ENCODE measurements at regions not wholly inside any gene's neighbourhood (a gene's known extent, or its start where the extent isn't known, plus 50 kb on each side); places are given as distances from the start of the nearest gene placed in this dataset.

DNA sequence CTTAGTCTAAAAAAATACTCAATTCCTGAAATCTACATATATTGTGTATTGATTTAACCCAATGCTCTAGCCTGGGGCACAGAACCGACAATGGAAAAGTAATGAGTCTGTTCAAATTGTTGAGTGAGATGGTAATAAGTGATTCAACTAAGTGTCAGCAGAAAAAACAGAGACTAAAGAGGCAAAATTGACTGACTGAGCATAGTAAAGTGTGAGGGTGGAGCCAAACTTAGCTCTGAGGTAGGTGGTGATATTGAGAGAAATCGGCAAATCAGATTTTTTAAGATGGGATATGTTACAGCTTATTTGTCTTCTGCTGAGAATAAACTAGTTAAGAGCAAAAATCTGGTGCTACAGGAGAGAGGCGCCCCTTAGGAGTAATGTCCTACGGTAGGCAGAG is 764.0 kb upstream of the LRRN3 start:
- no peak for DNase-seq

DNA sequence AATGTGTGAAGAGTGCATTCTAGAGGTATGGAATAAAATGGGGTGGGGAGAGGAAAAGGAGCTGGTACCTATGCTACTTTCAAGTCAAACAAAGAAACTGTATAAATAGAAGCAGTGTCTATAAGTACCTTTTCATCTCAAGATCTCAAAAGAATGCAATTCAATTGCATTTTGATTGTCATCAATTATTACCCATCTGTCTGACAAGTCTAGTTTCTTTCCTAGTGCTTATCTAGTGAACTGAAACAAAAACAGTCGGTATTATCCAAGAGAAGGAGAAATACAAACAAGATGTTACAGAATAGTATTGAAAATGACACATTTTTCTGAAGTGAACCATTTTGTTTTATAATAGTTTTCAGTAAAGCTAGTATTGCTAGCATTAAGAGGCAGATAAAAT is 754.5 kb upstream of the LRRN3 start:
- no peak for DNase-seq

DNA sequence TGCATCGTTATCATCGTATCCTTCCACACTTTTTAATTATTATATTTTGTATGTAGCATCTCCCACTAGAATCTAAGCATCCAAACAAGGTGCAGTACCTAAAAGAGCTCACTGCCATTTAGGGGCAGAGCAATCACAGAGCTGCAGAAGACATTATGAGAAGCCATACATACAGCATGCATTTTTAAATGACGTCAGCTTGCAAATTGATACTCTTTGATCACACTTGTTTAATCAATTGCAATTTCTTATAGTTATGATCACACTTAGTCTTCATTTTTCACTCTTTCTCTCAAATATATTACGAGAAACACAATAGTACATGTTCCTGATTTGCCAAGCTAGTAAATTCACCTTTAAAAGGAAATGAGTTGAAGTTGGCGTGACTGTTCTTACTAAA is 753.3 kb upstream of the LRRN3 start:
- DNase-seq, result no peak

DNA sequence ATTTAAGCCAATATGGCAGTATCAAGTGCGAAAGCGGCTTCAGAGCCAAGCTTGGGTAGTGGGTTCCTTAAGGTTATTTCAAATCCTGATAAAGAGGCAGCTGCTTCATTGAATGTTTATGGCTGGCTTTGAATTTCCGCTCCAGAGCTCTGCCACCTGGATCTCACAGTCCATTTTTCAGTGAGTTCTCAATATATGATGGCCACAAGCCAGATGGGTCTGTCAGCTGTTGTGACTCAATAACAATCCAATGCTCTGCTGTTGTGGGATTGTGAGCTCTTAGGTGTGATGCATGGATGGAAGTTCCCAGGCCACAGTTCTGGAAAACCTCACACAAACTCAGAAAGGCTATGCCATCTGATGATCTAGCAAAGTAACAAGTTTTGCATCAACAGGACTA is 743.8 kb upstream of the LRRN3 start:
- no peak for DNase-seq

DNA sequence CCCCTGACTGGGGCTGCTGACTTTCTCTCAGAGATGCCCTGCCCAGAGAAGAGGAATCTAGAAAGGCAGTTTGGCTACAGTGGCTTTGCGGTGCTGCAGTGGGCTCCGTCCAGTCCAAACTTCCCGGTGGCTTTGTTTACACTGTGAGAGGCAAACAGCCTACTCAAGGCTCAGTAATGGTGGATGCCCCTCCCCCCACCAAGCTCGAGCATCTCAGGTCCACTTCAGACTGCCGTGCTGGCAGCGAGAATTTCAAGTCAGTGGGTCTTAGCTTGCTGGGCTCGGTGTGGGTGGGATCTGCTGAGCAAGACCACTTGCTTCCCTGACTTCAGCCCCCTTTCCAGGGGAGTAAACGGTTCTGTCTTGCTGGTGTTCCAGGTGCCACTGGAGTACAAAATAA is 734.5 kb upstream of the LRRN3 start:
- no peak for DNase-seq

DNA sequence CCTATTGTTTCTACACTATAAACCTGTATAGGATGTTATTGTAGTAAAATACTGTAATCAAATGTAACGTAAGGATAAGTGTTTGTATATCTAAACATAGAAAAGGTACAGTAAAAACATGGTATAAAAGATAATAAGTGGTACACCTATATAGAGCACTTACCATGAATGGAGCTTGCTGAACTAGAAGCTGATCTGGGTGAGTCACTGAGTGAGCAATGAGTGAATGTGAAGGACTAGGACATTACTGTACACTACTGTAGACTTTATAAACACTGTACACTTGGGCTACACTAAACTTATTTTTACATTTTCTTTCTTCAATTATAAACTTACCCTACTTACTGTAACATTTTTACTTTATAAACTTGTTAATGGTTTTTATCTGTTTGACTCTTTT is 732.9 kb upstream of the LRRN3 start:
- DNase-seq, result no peak

DNA sequence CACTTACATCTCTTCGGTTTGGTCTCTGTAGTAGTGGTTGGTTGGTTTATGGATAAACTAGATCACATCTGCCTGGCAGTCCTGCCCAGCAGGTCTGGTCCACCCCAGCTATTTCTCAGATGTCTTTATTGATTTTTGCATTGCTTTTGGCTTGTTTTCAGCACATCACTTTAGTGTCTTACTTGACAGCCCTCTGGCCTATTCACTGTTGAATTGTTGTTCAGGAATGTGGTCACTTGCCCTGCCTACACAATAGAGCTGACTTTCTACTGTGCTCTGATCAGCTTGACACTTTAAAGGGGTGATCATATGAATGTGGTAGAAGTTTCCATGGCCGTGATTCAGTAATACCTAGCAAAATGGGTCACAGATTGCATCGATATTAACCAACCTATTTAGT is 719.2 kb upstream of the LRRN3 start:
- no peak for DNase-seq

DNA sequence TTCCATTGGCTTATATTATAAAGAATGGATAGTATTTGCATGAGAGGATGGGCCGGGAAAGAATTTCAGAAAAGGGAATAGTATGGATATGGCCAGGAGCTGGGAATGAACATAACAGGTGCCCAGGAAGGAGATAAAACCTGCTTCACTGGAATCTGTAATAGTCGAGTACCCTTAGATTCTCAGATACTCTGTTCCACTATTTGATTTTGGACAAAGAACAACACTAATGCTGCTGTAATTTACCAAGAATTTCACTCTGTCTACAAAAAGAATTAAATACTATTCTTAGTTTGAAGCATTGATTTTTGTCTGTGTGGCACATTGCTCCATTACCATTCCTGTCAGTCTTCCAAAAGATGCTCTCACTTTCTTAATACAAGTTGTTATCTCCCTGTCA is 718.2 kb upstream of the LRRN3 start:
- DNase-seq, result no peak

DNA sequence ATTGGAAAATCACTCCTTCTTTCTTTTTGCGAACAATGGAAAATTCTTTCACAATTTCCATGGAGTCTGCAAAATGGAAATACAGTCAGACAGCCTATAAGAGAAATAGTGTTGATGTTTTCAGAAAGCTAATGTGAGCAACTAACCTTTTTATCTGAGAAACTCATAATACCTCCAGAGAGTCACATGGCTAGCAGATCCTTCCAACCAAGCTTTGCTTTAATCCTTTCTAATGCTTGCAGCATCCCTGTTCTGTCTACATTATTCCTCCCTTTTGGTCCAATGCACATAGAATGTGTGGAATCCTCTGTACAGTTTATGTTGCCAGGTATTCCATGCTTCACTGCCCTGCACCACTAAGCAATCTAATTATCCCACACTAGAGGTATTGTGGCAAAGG is 717.5 kb upstream of the LRRN3 start:
- no peak for DNase-seq

DNA sequence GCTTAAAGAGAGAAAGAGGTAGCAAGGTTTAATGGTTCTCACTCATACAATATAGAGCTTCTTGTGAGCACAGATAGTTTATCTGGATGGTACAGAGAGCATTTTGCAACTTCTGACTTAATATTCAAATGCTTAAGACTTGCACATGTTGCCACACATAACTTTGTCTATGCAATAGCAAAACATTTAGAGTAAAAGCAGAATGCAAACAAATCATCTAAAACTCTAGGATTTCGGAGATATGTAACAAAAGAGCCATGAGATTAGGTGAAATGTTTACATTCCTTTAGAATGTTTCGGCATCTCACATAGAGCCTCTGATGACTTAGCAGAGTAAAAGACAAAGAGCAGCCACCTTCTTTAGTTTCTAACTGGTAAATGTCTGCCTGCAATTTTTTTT is 717.1 kb upstream of the LRRN3 start:
- DNase-seq, result no peak

DNA sequence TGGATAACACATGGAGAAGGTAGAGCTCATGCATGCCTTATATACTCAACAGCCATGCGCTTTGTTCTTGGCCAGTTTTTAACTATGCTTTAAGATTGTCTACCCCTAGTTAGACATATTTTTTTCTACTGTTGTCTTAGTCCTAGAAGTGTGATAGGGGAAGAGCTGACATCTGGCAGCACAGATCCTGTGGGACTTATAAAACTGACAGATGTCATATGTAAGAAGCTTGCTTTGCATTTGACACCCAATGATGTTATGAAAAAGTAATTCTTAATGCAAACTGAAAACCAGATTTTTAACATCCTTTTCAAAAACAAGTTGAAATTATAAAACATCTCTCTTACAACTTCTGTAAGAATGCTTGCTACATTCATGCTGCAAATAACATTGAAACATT is 715.9 kb upstream of the LRRN3 start:
- DNase-seq, result no peak

DNA sequence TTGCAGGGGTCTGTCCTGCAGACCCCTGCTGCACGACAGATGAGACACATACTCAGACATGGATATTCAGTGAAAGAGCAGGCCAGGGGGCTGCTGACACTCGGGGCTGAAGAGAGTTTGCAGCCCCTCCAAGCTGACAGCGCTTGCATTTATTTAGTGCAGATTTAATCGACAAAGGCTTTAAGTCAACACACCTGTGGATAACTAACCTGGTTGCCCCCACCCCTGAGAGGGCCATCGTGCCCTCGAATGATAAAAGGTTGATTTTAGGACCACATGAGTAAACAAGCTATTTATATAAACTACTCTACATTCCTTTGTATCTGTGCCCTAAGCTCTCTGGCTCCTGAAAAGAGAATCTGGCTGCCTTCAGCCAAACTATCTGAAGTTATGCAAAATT is 708.2 kb upstream of the LRRN3 start:
- DNase-seq, result no peak

DNA sequence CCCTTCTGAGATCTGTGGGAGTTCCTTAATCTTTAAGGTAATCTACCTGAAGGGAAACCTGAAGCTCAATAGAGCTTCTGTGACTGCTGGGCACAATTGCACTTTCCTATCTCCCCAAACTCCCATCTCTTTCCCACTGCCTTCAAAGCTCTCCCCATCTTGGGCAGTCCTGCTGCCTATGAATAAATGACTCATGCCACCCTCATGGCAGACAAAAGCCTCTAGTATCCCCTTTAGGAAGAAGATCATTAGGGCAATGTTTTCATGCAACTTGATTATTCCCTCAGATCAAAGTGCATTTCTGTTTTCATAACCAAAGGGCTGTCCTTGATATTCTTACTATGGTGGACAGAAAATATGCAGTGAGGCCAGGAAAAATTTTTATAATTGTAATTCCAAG is 704.9 kb upstream of the LRRN3 start:
- DNase-seq, result no peak

DNA sequence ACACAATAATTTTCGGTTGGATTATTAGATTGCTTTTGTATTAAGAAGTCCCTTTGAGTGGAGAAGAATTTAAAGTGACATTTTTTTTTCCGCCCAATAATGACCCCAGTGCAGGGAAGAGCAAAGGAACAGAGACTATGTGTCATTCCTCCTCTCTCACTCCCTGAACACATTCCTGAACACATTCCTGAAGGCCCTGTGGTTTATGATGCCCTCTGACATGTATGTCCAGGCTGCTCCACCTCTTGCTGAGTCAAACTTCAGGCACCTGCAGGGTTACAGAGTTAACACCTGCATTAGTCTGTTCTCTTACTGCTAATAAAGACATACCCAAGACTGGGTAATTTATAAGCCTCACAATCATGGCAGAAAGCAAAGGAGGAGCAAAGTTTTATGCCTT is 704.0 kb upstream of the LRRN3 start:
- no peak for DNase-seq

DNA sequence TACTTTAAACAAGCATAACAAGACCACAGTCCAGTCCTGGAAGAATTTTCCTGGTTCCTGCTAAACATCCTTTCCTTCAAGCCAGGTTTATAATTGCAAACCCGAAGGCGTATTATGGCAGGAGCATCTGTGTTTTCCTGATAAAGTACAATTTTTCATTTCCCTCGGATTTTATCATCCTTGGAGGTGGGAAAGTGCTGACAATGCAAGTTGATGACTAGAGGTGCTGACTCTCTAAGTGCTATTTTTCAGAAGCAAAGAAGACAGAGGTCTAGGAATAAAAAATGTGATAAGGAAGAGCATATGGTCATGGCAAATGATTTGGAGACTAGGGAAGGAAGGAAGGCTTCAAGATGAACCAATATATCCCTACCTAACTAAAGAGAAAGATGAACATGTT is 703.2 kb upstream of the LRRN3 start:
- no peak for DNase-seq

DNA sequence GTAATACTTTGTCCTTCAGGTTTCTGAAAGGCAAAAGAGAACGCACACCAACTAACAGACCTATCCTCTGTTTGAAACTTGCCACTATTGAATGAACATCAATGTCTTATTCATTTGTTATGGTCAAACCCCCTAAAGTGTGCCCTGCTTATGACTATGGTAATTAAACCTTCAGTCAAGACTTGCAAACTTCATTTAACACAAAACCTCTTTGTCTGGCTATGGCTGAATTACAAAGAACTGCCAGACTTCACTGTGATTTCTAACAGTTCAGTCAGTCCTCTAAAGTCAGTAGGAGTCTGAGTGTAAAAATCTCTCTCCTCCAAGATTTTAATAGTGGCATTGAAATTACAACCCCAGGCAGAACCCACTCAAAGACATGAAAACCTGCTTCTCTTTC is 702.5 kb upstream of the LRRN3 start:
- no peak for DNase-seq

DNA sequence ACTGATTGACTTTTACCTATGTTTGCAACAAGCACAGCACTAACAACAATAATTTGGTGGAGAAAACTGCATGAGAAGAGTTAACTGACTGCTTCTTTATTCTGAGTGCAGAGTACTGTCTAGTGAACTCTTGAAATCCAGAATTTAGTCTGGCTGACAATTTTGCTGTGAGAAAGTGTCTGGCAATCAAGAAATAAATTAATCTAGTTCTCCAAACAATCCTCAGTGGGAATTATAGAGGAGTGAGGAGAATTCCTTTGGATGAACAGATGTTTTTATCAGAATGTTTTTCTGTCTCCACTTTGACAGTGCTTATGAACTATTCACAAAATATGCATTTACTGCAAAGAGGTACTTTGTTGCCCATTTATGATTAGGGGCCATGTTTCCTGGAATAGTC is 694.9 kb upstream of the LRRN3 start:
- DNase-seq, result no peak

DNA sequence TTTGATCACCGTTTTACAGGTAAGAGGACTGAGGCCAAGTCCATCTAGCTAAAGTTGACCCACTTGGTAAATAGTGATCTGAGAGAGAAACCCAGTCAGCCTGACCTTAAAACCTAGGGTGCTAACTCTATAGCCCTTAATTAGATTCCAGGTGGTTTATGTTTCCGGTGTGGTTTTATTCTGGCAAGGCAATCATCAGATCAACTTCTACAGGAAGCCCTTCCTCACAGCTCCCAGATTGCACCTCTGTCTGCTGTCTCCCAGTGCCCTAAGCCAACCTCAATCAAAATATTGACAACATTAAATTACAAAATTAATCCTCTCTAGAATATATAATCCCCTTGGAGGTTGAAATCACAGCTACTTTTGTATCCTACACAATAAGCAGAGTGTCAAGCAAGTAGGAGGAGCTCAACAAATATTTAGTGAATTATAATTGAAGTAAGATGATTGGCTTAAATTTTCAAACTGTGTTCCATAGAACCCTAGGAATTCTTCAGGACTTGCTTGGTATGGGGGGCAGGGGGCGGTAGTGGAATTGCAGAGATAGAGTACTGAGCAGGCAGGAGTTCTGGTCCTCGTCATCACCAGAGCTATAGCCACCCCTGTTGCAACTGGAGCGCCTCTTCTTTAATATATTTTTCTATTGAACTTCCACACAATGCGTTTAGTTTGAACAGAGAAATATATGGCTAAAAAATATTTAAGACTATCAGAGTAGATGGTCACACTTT is 692.8 kb upstream of the LRRN3 start:
- DNase-seq, result no peak

DNA sequence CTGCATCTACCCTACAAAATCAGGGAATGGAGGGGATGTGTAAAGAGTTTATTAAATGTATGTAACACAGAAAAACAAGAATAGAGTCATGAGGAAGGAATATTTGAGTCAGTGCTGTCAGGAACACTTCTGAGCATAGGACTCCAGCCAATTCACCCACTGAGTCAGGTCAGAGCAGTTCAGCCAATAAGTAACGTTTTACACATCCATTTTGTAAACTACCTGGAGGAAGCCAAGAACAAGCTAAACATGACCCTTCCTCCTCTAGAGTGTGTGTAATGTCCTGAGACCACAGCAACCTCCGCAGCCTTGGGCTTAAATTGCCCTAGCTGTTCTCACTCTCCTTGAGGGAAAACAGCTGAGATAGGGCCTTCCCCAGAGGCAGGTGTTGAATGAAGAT is 691.5 kb upstream of the LRRN3 start:
- no peak for DNase-seq

DNA sequence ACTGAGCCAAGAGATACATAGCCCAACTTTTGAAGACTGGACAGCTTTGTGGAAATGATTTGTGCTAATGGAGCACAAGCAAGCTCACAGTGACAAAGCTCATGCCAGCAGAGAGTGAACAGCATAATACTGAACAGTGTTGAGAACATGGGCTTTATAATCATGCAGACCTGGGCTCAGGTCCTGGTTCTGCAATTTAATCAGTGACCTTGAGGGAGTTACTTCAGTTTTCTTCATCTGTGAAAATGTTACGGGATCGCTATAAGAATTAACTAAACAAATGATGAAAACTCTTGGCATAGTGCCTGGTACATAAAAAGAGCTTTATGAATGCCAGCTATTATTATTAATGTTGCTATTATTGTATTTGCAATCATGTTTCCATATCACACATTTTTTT is 690.5 kb upstream of the LRRN3 start:
- DNase-seq, result no peak

DNA sequence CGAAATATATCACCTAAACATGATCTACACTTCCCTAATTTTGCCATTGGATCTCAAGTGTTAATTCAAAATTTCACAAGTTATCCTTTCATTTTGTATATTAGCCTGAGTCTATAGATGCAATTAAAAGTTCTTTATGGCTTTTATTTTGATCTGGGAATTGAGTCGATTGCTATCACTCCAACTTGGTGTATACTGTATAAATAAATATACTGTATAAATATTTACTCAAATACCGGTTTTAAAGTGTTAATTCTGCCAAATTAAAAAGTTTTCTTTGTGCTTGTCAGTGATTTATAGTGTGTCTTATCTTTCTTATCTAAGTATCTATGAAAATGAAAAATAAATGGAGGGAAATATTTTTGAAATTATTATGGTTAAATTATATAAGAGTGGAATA is 683.7 kb upstream of the LRRN3 start:
- no peak for DNase-seq

DNA sequence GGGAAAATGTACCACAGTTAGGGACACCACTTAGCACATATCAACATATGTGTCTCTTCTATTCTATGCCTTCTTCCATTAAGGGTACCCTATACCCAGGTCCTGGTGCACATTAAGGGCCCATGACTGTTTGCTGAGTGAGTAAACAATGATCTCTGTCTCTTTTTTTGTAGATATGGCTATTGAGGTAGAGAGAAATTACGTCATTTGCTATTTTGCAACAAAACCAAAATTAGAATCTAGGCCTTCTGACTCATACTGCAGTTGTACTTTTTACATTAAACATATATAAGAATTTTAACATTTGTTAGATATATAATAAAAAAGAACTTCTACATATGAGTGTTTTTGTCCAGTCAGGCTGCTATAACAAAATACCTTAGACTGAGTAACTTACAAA is 683.2 kb upstream of the LRRN3 start:
- DNase-seq, result no peak

DNA sequence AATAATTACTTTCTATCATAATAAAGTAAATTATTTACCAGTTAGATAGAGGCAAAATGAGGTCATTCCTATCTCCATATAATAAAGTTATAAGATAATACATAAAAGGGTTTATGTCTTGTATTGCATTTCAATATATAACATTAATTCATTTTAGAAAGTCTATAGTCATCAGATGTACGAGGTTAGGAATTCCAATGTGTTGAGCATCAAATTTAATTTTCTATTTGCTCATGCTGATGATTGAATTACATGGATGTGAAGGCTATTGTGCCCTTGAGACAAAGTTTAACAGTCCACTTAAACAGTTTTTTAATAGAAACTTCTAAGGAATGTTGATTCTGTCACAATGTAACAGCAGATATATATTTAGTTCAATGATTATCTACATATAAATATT is 678.3 kb upstream of the LRRN3 start:
- DNase-seq, result no peak

DNA sequence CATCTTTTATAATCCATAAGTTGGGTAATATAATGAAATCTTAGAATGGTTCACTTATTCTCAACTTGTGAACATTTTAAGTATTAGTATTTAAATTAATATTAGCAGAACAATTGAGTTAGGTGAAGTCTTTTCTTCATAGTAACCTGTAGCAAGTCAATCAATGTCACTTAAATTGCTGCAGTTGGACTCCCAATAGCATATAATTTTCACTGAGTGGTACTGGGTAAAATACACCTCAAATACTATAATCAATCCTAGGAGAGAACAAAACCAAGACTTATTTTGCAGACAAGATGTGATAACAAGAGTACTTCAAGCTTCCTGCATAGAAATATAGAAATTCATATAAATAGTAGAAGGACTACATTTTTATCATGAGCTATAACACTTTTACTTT is 677.9 kb upstream of the LRRN3 start:
- DNase-seq, result no peak

DNA sequence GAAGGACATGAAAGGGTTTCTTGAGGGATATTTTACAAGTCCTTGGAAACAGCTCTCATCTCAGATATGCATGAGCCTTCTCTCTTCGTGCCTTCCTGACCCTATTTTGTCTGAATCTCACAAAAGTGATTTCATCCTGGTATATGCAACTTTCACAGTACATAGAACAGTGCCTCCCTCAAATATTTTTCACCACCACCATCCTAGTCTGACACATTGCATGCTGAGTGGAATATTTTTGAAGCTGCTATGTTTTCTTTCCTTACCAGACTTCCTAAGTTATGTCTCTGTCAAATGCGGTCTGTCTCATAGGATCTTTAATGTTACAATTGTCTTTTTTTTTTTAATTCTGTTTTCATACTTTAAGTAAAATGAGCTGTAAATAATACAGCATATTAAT is 673.3 kb upstream of the LRRN3 start:
- no peak for DNase-seq
